SK-N-SH treated with all-trans-retinoic acid at 6 μM for 48 hours (cell line): ENCODE measurements at regions not wholly inside any gene's neighbourhood (a gene's known extent, or its start where the extent isn't known, plus 50 kb on each side); places are given as distances from the start of the nearest gene placed in this dataset.

ENCODE experiments used
- ISL1 ChIP-seq: fragments of 250-450 bp; sonication (Bioruptor Pico); IDR thresholded peaks from 2 replicates; pipeline ENCODE4 v2.1.2; 2022; ENCODE audit warnings: mild to moderate bottlenecking, moderate library complexity
- PPARA ChIP-seq: fragments of 250-450 bp; sonication (Bioruptor Pico); IDR thresholded peaks from 2 replicates; pipeline ENCODE4 v1.5.0; 2020; ENCODE audit warnings: mild to moderate bottlenecking, borderline replicate concordance

DNA sequence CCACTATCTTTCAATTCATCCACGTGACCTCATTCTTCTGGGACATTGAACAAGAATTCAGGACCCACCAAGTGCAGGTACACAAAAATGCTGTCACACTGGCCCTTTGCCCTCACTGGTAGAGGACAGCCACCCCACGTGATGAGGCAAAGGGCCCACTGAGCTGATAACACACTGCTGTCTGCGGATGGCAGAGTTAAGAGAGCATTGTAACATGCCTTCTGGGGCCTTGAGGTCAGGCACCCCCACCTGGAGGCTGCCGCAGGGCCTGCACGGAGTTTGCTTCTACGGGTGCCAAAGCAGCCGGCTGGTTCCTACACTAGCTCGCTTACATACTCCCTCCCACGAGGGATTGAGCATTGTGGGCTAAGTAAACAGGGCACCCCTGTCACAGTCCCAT lies 101.0 kb downstream of the LRIG3 start:
- TF ChIP-seq PPARA (CRISPR knock-in tag) (no peak), ISL1 (CRISPR knock-in tag) (no peak)
